ENCODE measurements at regions not wholly inside any gene's neighbourhood (a gene's known extent, or its start where the extent isn't known, plus 50 kb on each side); places are given as distances from the start of the nearest gene placed in this dataset.

- no peaks in the 10 kb centered on the region for H3K36me3 Mint-ChIP-seq (ENCODE audit: insufficient read depth in 1 of 3, low read depth in 3 of 3)
- no peak overlapping the region for H4K8ac ChIP-seq (replicated peaks; ENCODE audit: insufficient read length, low read depth, low read length)
- H3K4me1 ChIP-seq (ENCODE audit: insufficient read depth, low read length): no peaks in the 10 kb centered on the region
- H2BK5ac ChIP-seq (ENCODE audit: insufficient read length, low read length): no peak overlapping the region
- H2BK12ac ChIP-seq (ENCODE audit: insufficient read length, low read depth, low read length): no peak overlapping the region
- H3K27ac Mint-ChIP-seq: no peak overlapping the region
- H3K4ac ChIP-seq (ENCODE audit: low read depth, low read length): no peak overlapping the region
- no peaks in the 10 kb centered on the region for H3K79me1 ChIP-seq (ENCODE audit: insufficient read depth, low read depth, low read length, poor library complexity, severe bottlenecking)
- no peak for DNase-seq
- no peak overlapping the region for H3K18ac ChIP-seq (ENCODE audit: insufficient read length, low read depth, low read length)
- no peak overlapping the region for H3K23ac ChIP-seq (ENCODE audit: insufficient read length, low read depth, low read length)
- no peak overlapping the region for H2BK120ac ChIP-seq (ENCODE audit: low read depth, low read length, poor library complexity, severe bottlenecking)
- no peak overlapping the region for H2BK15ac ChIP-seq (ENCODE audit: low read depth, low read length)
- H2AFZ ChIP-seq (ENCODE audit: low read length): no peak overlapping the region
- H4K20me1 ChIP-seq (ENCODE audit: control insufficient read depth, insufficient read depth, insufficient read length): no peaks in the 10 kb centered on the region
- H3K4me2 ChIP-seq (ENCODE audit: insufficient read depth, insufficient read length, low read length): no peak overlapping the region
- H3K9me3 ChIP-seq (ENCODE audit: control insufficient read depth, low read depth, low read length): no peaks in the 10 kb centered on the region
- H3K56ac ChIP-seq (ENCODE audit: insufficient read length, low read depth, low read length): no peak overlapping the region
- H3K27ac ChIP-seq (ENCODE audit: insufficient read length, low read depth, low read length): no peak overlapping the region
- peaks cover 4 to 9% of the 10 kb centered on the region in 2 experiments; a peak in 3 of 4 replicates for H3K4me1 Mint-ChIP-seq
- H3K79me2 ChIP-seq (ENCODE audit: insufficient read depth, low read length): no peaks in the 10 kb centered on the region
- no CpG with 5 or more reads among the region's 2 CpGs for WGBS (ENCODE audit: extremely low coverage, insufficient read length, low lambda C conversion rate)
- no peaks in the 10 kb centered on the region; a peak in 1 of 5 replicates for H3K9me3 Mint-ChIP-seq
- H3K9ac ChIP-seq (ENCODE audit: extremely low read depth, insufficient read length, low read length): no peak overlapping the region
- peaks cover 7% of the 10 kb centered on the region for H3K27me3 Mint-ChIP-seq (ENCODE audit: low read depth)
- H3K14ac ChIP-seq (ENCODE audit: insufficient read depth, low read length): no peak overlapping the region
- H3K4me3 Mint-ChIP-seq: no peak overlapping the region
- H3K27me3 ChIP-seq (ENCODE audit: insufficient read depth, low read length): no peaks in the 10 kb centered on the region
- H4K5ac ChIP-seq (ENCODE audit: insufficient read length, low read depth, low read length): no peak overlapping the region
- H3K23me2 ChIP-seq (ENCODE audit: insufficient read length, low read depth, low read length, poor library complexity, severe bottlenecking): no peaks in the 10 kb centered on the region
- H2BK20ac ChIP-seq (ENCODE audit: low read depth, low read length, poor library complexity, severe bottlenecking): no peak overlapping the region
- H3T11ph ChIP-seq (ENCODE audit: low read length): no peak overlapping the region
- H2AK5ac ChIP-seq (ENCODE audit: insufficient read length, low read length): no peak overlapping the region
- H4K91ac ChIP-seq (ENCODE audit: insufficient read length, low read depth, low read length): no peak overlapping the region
- no peak for TF ChIP-seq CTCF (conservative IDR thresholded peaks at IDR 0.05)
These were observed 388.8 kb upstream of the ATXN7L3B start for GRCh38 chr12:74148849-74149248.

Measured in H9 (cell line).